ENCODE measurements at regions not wholly inside any gene's neighbourhood (a gene's known extent, or its start where the extent isn't known, plus 50 kb on each side); places are given as distances from the start of the nearest gene placed in this dataset.

DNA sequence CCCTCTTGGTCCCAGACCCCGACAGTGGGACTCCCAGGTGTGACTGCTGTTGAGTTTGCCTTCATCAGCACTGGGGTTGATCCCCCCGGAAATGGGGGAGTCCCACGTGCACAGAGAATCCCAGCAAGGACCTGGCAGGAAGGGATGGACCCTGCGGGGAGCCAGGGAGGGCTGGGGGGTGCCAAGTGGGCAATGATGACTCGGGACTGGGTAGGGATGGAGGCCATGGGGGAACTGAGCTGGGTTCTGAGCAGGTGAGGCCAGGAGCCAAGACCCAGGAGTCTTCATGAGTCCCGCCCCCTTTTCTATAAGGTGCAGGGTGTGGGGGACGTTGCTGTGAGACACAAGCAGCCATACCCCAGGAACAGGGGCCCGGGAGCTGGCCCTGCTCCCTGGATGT lies 103.8 kb downstream of the CRYAA start:
- H3K27ac ChIP-seq (ENCODE audit: low read length) = no peak overlapping the region
- no TSS peak for BruUV-seq (replicated peaks)

DNA sequence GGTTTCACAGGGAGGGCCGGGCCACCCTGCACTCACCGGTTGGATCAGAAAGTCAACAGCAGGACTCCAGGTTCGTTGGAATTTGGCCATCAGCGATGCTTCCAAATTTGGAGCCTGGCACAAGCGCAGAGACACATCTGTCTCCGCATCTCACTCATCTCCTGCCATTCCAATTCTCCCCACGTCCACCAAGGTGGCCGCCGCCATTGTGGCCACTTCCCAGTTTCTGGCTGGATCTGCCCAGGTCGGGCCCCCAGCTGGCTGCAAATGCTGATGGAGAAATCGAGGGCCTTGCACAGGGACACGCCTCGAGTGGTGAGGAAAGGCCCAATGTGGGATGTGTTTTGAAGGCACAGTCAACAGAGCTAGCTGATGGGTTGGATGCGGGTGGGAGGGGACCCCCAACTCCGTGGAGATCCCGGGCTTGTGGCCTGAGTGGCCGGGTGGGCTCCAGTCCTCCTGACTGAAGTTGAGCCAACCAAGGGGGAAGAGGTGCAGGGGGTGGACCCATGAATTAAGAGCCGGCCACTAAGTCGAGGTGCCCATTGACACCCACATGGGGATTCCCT lies 102.7 kb downstream of the CRYAA start:
- DNase-seq (no peak), ATAC-seq (no peak)
- Histone ChIP-seq H3K79me2 (ENCODE audit: low read length) (no peaks in the 10 kb centered on the region), H3K4me2 (ENCODE audit: low read length) (no peak overlapping the region), H3K36me3 (ENCODE audit: low read depth, low read length) (no peaks in the 10 kb centered on the region), H3K4me1 (ENCODE audit: insufficient read depth, low read length) (no peaks in the 10 kb centered on the region), H3K9ac (ENCODE audit: low read length) (no peak overlapping the region), H3K27me3 (ENCODE audit: low read length) (no peaks in the 10 kb centered on the region), H3K27ac (ENCODE audit: low read length) (no peak overlapping the region), H3K9me3 (ENCODE audit: low read length) (no peaks in the 10 kb centered on the region), H2AFZ (ENCODE audit: low read length) (no peak overlapping the region), H3K9me2 (replicated peaks; ENCODE audit: low read length) (no peaks in the 10 kb centered on the region), H4K20me1 (ENCODE audit: low read length) (no peaks in the 10 kb centered on the region), H3K4me3 (ENCODE audit: low read length) (no peak overlapping the region), H3F3A (ENCODE audit: low read length, unreplicated experiment) (no peaks in the 10 kb centered on the region)
- intact Hi-C loops (cut with micrococcal nuclease) = no loop called here
- TF ChIP-seq EZH2phosphoT487 (IDR thresholded peaks at IDR 0.05; ENCODE audit: borderline replicate concordance, low read length) (no peak), EZH2 (IDR thresholded peaks at IDR 0.05; ENCODE audit: low read length, unreplicated experiment) (no peak)
- TF ChIP-seq, protein P1, sequence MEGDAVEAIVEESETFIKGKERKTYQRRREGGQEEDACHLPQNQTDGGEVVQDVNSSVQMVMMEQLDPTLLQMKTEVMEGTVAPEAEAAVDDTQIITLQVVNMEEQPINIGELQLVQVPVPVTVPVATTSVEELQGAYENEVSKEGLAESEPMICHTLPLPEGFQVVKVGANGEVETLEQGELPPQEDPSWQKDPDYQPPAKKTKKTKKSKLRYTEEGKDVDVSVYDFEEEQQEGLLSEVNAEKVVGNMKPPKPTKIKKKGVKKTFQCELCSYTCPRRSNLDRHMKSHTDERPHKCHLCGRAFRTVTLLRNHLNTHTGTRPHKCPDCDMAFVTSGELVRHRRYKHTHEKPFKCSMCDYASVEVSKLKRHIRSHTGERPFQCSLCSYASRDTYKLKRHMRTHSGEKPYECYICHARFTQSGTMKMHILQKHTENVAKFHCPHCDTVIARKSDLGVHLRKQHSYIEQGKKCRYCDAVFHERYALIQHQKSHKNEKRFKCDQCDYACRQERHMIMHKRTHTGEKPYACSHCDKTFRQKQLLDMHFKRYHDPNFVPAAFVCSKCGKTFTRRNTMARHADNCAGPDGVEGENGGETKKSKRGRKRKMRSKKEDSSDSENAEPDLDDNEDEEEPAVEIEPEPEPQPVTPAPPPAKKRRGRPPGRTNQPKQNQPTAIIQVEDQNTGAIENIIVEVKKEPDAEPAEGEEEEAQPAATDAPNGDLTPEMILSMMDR (conservative IDR thresholded peaks at IDR 0.05; ENCODE audit: low read depth, low read length) = no peak
- ChIA-PET POLR2A (ENCODE audit: unreplicated experiment) (no interaction called here), CTCF (no interaction called here)
- no TSS peak for BruUV-seq (replicated peaks)

More for the DNA sequence above, 103.8 kb downstream of the CRYAA start:
- Histone ChIP-seq H3K9ac (ENCODE audit: low read length) (no peak overlapping the region), H3K27me3 (ENCODE audit: low read length) (no peaks in the 10 kb centered on the region), H2AFZ (ENCODE audit: low read length) (no peak overlapping the region), H3K79me2 (ENCODE audit: low read length) (no peaks in the 10 kb centered on the region), H3K4me1 (ENCODE audit: insufficient read depth, low read length) (no peaks in the 10 kb centered on the region), H3K4me3 (ENCODE audit: low read length) (no peak overlapping the region), H4K20me1 (ENCODE audit: low read length) (no peaks in the 10 kb centered on the region), H3K9me2 (replicated peaks; ENCODE audit: low read length) (no peaks in the 10 kb centered on the region), H3K4me2 (ENCODE audit: low read length) (no peak overlapping the region), H3F3A (ENCODE audit: low read length, unreplicated experiment) (no peaks in the 10 kb centered on the region), H3K36me3 (ENCODE audit: low read depth, low read length) (no peaks in the 10 kb centered on the region), H3K9me3 (ENCODE audit: low read length) (no peaks in the 10 kb centered on the region)
- intact Hi-C loops (cut with micrococcal nuclease) = no loop called here
- CTCF ChIA-PET = no interaction called here
- POLR2A ChIA-PET (ENCODE audit: unreplicated experiment) = no interaction called here
- TF ChIP-seq, protein P1 (conservative IDR thresholded peaks at IDR 0.05; ENCODE audit: low read depth, low read length) = no peak
- TF ChIP-seq EZH2phosphoT487 (IDR thresholded peaks at IDR 0.05; ENCODE audit: borderline replicate concordance, low read length) (no peak), EZH2 (IDR thresholded peaks at IDR 0.05; ENCODE audit: low read length, unreplicated experiment) (no peak)
- DNase-seq (no peak), ATAC-seq (no peak)

DNA sequence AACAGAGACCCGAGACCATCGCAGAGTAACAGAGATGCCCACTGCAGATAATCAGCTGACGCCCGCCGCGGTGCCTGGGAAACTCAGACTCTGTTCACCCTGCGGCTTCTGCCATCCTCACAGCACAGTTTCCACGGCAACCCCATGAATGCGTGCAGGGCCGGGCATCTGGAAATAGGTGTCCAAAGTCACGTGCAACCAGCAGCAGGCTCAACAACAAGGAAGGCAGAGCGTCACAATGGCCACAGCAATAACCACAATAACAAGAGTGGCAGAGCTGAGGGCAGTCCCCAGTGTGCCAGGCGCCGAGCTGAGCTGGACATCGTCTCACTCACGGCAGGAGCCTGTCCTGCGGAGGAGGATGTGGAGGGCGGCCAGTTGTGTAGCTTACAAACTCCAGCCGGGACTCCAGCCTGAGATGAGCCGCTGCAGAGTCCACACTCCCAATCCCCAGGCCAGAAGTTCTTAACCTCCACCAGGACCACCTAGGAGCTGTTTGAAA lies 102.0 kb downstream of the CRYAA start:
- Histone ChIP-seq H3K27ac (ENCODE audit: low read length) (no peak overlapping the region), H3F3A (ENCODE audit: low read length, unreplicated experiment) (no peaks in the 10 kb centered on the region), H3K9me3 (ENCODE audit: low read length) (no peaks in the 10 kb centered on the region), H4K20me1 (ENCODE audit: low read length) (no peaks in the 10 kb centered on the region), H3K27me3 (ENCODE audit: low read length) (no peaks in the 10 kb centered on the region), H3K36me3 (ENCODE audit: low read depth, low read length) (no peaks in the 10 kb centered on the region), H2AFZ (ENCODE audit: low read length) (no peak overlapping the region), H3K9ac (ENCODE audit: low read length) (no peak overlapping the region), H3K4me2 (ENCODE audit: low read length) (no peak overlapping the region), H3K9me2 (replicated peaks; ENCODE audit: low read length) (no peaks in the 10 kb centered on the region), H3K4me3 (ENCODE audit: low read length) (no peak overlapping the region), H3K4me1 (ENCODE audit: insufficient read depth, low read length) (no peaks in the 10 kb centered on the region), H3K79me2 (ENCODE audit: low read length) (no peaks in the 10 kb centered on the region)
- BruUV-seq (replicated peaks) = no TSS peak
- CTCF ChIA-PET = no interaction called here
- POLR2A ChIA-PET (ENCODE audit: unreplicated experiment) = no interaction called here
- DNase-seq (no peak), ATAC-seq (no peak)
- intact Hi-C loops (cut with micrococcal nuclease) = no loop called here
- TF ChIP-seq, protein P1 (conservative IDR thresholded peaks at IDR 0.05; ENCODE audit: low read depth, low read length) = no peak
- TF ChIP-seq EZH2phosphoT487 (IDR thresholded peaks at IDR 0.05; ENCODE audit: borderline replicate concordance, low read length) (no peak), EZH2 (IDR thresholded peaks at IDR 0.05; ENCODE audit: low read length, unreplicated experiment) (no peak)
